ENCODE measurements at regions not wholly inside any gene's neighbourhood (a gene's known extent, or its start where the extent isn't known, plus 50 kb on each side); places are given as distances from the start of the nearest gene placed in this dataset.

- Histone ChIP-seq H3K27ac (ENCODE audit: low read length) (no peak overlapping the region), H3K4me3 (ENCODE audit: low read length) (no peak overlapping the region), H3K36me3 (ENCODE audit: control insufficient read depth, insufficient read depth, low read length) (no peaks in the 10 kb centered on the region), H3K27me3 (ENCODE audit: control insufficient read depth, insufficient read depth, low read length) (no peaks in the 10 kb centered on the region), H3K9me3 (ENCODE audit: control insufficient read depth, insufficient read depth, low read length) (peaks cover 4% of the 10 kb centered on the region), H3K4me1 (ENCODE audit: control insufficient read depth, insufficient read depth, low read length) (no peaks in the 10 kb centered on the region)
- TF ChIP-seq, protein P1, sequence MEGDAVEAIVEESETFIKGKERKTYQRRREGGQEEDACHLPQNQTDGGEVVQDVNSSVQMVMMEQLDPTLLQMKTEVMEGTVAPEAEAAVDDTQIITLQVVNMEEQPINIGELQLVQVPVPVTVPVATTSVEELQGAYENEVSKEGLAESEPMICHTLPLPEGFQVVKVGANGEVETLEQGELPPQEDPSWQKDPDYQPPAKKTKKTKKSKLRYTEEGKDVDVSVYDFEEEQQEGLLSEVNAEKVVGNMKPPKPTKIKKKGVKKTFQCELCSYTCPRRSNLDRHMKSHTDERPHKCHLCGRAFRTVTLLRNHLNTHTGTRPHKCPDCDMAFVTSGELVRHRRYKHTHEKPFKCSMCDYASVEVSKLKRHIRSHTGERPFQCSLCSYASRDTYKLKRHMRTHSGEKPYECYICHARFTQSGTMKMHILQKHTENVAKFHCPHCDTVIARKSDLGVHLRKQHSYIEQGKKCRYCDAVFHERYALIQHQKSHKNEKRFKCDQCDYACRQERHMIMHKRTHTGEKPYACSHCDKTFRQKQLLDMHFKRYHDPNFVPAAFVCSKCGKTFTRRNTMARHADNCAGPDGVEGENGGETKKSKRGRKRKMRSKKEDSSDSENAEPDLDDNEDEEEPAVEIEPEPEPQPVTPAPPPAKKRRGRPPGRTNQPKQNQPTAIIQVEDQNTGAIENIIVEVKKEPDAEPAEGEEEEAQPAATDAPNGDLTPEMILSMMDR (IDR thresholded peaks at IDR 0.05): no peak
- Mint-ChIP-seq H3K27ac (no peak overlapping the region), H3K4me3 (no peak overlapping the region), H3K36me3 (no peaks in the 10 kb centered on the region), H3K9me3 (peaks cover 5 to 12% of the 10 kb centered on the region in 2 donors), H3K4me1 (no peaks in the 10 kb centered on the region), H3K27me3 (ENCODE audit: low read depth in 2 of 2) (no peaks in the 10 kb centered on the region)
- intact Hi-C loops (cut with micrococcal nuclease): no loop called here
- ATAC-seq: no peak
- no peak for DNase-seq
Observed at GRCh38 chr4:91961504-91961903, 342.3 kb upstream of the GRID2 start.

GRCh38 chr4:91963486-91963885 lies 340.3 kb upstream of the GRID2 start:
- TF ChIP-seq, protein P1 (IDR thresholded peaks at IDR 0.05): no peak

GRCh38 chr4:91965166-91965565 lies 338.6 kb upstream of the GRID2 start:
- no peak overlapping the region for H3K4me3 ChIP-seq (ENCODE audit: low read length)
- H3K9me3 ChIP-seq (ENCODE audit: control insufficient read depth, insufficient read depth, low read length): peaks cover 3% of the 10 kb centered on the region
- ATAC-seq (no peak), DNase-seq (no peak)
- H3K27ac ChIP-seq (ENCODE audit: low read length): no peak overlapping the region
- intact Hi-C loops (cut with micrococcal nuclease): no loop called here
- Mint-ChIP-seq H3K9me3 (peaks cover 6 to 13% of the 10 kb centered on the region in 2 donors), H3K27ac (no peak overlapping the region), H3K4me3 (no peak overlapping the region), H3K27me3 (ENCODE audit: low read depth in 2 of 2) (no peaks in the 10 kb centered on the region), H3K4me1 (no peaks in the 10 kb centered on the region), H3K36me3 (no peaks in the 10 kb centered on the region)
- no peaks in the 10 kb centered on the region for H3K27me3 ChIP-seq (ENCODE audit: control insufficient read depth, insufficient read depth, low read length)
- no peaks in the 10 kb centered on the region for H3K36me3 ChIP-seq (ENCODE audit: control insufficient read depth, insufficient read depth, low read length)
- no peaks in the 10 kb centered on the region for H3K4me1 ChIP-seq (ENCODE audit: control insufficient read depth, insufficient read depth, low read length)
- TF ChIP-seq, protein P1 (IDR thresholded peaks at IDR 0.05): no peak

More at GRCh38 chr4:91963486-91963885, 340.3 kb upstream of the GRID2 start:
- H3K9me3 ChIP-seq (ENCODE audit: control insufficient read depth, insufficient read depth, low read length): peaks cover 4% of the 10 kb centered on the region
- no peak overlapping the region for H3K4me3 Mint-ChIP-seq
- no peaks in the 10 kb centered on the region for H3K36me3 ChIP-seq (ENCODE audit: control insufficient read depth, insufficient read depth, low read length)
- H3K27me3 ChIP-seq (ENCODE audit: control insufficient read depth, insufficient read depth, low read length): no peaks in the 10 kb centered on the region
- intact Hi-C loops (cut with micrococcal nuclease): no loop called here
- no peak overlapping the region for H3K27ac ChIP-seq (ENCODE audit: low read length)
- DNase-seq (no peak), ATAC-seq (no peak)
- H3K9me3 Mint-ChIP-seq: peaks cover 2 to 6% of the 10 kb centered on the region in 2 donors
- no peak overlapping the region for H3K27ac Mint-ChIP-seq
- H3K4me3 ChIP-seq (ENCODE audit: low read length): no peak overlapping the region
- H3K4me1 Mint-ChIP-seq: no peaks in the 10 kb centered on the region
- no peaks in the 10 kb centered on the region for H3K27me3 Mint-ChIP-seq (ENCODE audit: low read depth in 2 of 2)
- 71% methylated on average over 3 of the region's 3 CpGs for WGBS (ENCODE audit: insufficient coverage)
- no peaks in the 10 kb centered on the region for H3K4me1 ChIP-seq (ENCODE audit: control insufficient read depth, insufficient read depth, low read length)
- H3K36me3 Mint-ChIP-seq: no peaks in the 10 kb centered on the region

- Mint-ChIP-seq H3K27ac (no peak overlapping the region), H3K4me3 (no peak overlapping the region), H3K27me3 (ENCODE audit: low read depth in 2 of 2) (no peaks in the 10 kb centered on the region), H3K4me1 (no peaks in the 10 kb centered on the region), H3K9me3 (peaks cover 12 to 35% of the 10 kb centered on the region in 2 donors), H3K36me3 (peaks cover 17% of the 10 kb centered on the region)
- no peaks in the 10 kb centered on the region for H3K36me3 ChIP-seq (ENCODE audit: control insufficient read depth, insufficient read depth, low read length)
- intact Hi-C loops (cut with micrococcal nuclease): no loop called here
- DNase-seq (no peak), ATAC-seq (no peak)
- no peak overlapping the region for H3K4me3 ChIP-seq (ENCODE audit: low read length)
- no peaks in the 10 kb centered on the region for H3K4me1 ChIP-seq (ENCODE audit: control insufficient read depth, insufficient read depth, low read length)
- TF ChIP-seq, protein P1 (IDR thresholded peaks at IDR 0.05): no peak
- 83% methylated on average over 1 of the region's 1 CpG for WGBS (ENCODE audit: insufficient coverage)
- H3K27ac ChIP-seq (ENCODE audit: low read length): no peak overlapping the region
- H3K9me3 ChIP-seq (ENCODE audit: control insufficient read depth, insufficient read depth, low read length): peaks cover 11% of the 10 kb centered on the region
- no peaks in the 10 kb centered on the region for H3K27me3 ChIP-seq (ENCODE audit: control insufficient read depth, insufficient read depth, low read length)
Observed at GRCh38 chr4:91973479-91974153, 330.1 kb upstream of the GRID2 start.

Measured in natural killer cell (primary cell).